ENCODE measurements at regions not wholly inside any gene's neighbourhood (a gene's known extent, or its start where the extent isn't known, plus 50 kb on each side); places are given as distances from the start of the nearest gene placed in this dataset.

DNA sequence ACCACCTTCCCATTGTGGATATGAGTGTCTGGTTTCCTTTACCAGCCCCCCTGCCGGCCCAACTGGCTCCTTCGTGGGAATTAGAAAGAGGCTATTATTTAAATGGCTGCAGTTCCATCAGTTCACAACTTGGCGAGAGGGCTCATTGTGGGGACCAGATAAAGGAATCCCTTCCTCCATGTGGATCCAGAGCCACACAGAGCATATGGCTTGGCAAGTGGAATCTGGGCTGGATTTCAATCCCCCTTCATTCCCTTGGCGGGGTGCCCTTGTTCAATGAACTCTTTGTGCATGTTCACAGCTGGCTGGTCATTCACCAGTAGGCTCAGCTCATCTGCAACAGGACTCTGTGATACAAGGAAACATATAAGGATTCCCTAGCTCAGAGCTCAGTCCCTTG is 140.6 kb downstream of the OPN5 start:
- H3K4me1 ChIP-seq (ENCODE audit: insufficient read depth, low read length) = no peaks in the 10 kb centered on the region
- no peak for DNase-seq (ENCODE audit: low spot score)
- H3K36me3 ChIP-seq (replicated peaks in 1 of 2; ENCODE audit: control insufficient read depth in 1 of 2, insufficient read depth in 2 of 2, low read length in 2 of 2) = peaks cover 5 to 21% of the 10 kb centered on the region in 2 experiments; a peak in 4 of 5 replicates
- WGBS (ENCODE audit: low lambda C conversion rate) = 98% methylated on average over 4 of the region's 4 CpGs
- no peak for FAIRE-seq
- no peak for ATAC-seq
- in situ Hi-C loops (cut with HindIII; ENCODE audit: extremely low pct_ligation_motif_present, low pct_unique_long_range_greater_than_20kb) = no loop called here
- H4K20me1 ChIP-seq (ENCODE audit: insufficient read depth, low read length) = peaks cover 4% of the 10 kb centered on the region; the same call in 1 of the 2 replicates
- H3K9me3 ChIP-seq (ENCODE audit: low read length) = no peaks in the 10 kb centered on the region
- H3K9ac ChIP-seq (ENCODE audit: insufficient read depth, low read depth, low read length) = no peak overlapping the region
- ChIA-PET POLR2A (no interaction called here), CTCF (ENCODE audit: low intra/inter-chr PET ratio, low total read pairs) (no interaction called here)
- H3K79me2 ChIP-seq (ENCODE audit: insufficient read depth, low read length) = no peaks in the 10 kb centered on the region
- H3K4me2 ChIP-seq (ENCODE audit: low read depth, low read length) = no peak overlapping the region
- intact Hi-C loops (cut with micrococcal nuclease; ENCODE audit: unreplicated experiment) = no loop called here
- no peak for TF ChIP-seq NAIF1 (CRISPR knock-in tag; IDR thresholded peaks at IDR 0.05; ENCODE audit: borderline replicate concordance)
- TF ChIP-seq RBM22 (optimal IDR thresholded peaks at IDR 0.05; ENCODE audit: low read length) = peak; percentile 31
- no peak overlapping the region for H3K4me3 ChIP-seq (replicated peaks in 1 of 3; ENCODE audit: insufficient read depth in 1 of 3, low read depth in 2 of 3, low read length in 3 of 3)
- BruUV-seq (replicated peaks) = no TSS peak
- no peak overlapping the region for H3K27ac ChIP-seq (ENCODE audit: extremely low read length, insufficient read depth, low read length)
- H2AFZ ChIP-seq (ENCODE audit: low read length) = no peak overlapping the region
- no peaks in the 10 kb centered on the region for H3K27me3 ChIP-seq (ENCODE audit: control insufficient read depth in 1 of 2, insufficient read depth in 2 of 2, low read length in 2 of 2)

- peaks cover 3 to 21% of the 10 kb centered on the region in 2 experiments; a peak in 3 of 5 replicates for H3K36me3 ChIP-seq (replicated peaks in 1 of 2; ENCODE audit: control insufficient read depth in 1 of 2, insufficient read depth in 2 of 2, low read length in 2 of 2)
- no peaks in the 10 kb centered on the region for H3K27me3 ChIP-seq (ENCODE audit: control insufficient read depth in 1 of 2, insufficient read depth in 2 of 2, low read length in 2 of 2)
- H3K27ac ChIP-seq (ENCODE audit: extremely low read length, insufficient read depth, low read length) = no peak overlapping the region
- POLR2A ChIA-PET = no interaction called here
- no peaks in the 10 kb centered on the region for H3K79me2 ChIP-seq (ENCODE audit: insufficient read depth, low read length)
- WGBS (ENCODE audit: low lambda C conversion rate) = 90% methylated on average over 3 of the region's 3 CpGs
- H3K9ac ChIP-seq (ENCODE audit: insufficient read depth, low read depth, low read length) = no peak overlapping the region
- H2AFZ ChIP-seq (ENCODE audit: low read length) = no peak overlapping the region
- no TSS peak for BruUV-seq (replicated peaks)
- CTCF ChIA-PET (ENCODE audit: low intra/inter-chr PET ratio, low total read pairs) = no interaction called here
- H4K20me1 ChIP-seq (ENCODE audit: insufficient read depth, low read length) = no peaks in the 10 kb centered on the region
- intact Hi-C loops (cut with micrococcal nuclease; ENCODE audit: unreplicated experiment) (no loop called here), in situ Hi-C loops (cut with HindIII; ENCODE audit: extremely low pct_ligation_motif_present, low pct_unique_long_range_greater_than_20kb) (no loop called here)
- H3K9me3 ChIP-seq (ENCODE audit: low read length) = no peaks in the 10 kb centered on the region
- no peak for FAIRE-seq
- H3K4me2 ChIP-seq (ENCODE audit: low read depth, low read length) = no peak overlapping the region
- peak; percentile 74 for ATAC-seq
- no peaks in the 10 kb centered on the region for H3K4me1 ChIP-seq (ENCODE audit: insufficient read depth, low read length)
- no peak overlapping the region for H3K4me3 ChIP-seq (replicated peaks in 1 of 3; ENCODE audit: insufficient read depth in 1 of 3, low read depth in 2 of 3, low read length in 3 of 3)
- DNase-seq (ENCODE audit: low spot score) = no peak
- TF ChIP-seq ZNF333 (CRISPR knock-in tag; IDR thresholded peaks at IDR 0.05; ENCODE audit: borderline replicate concordance) (peak; percentile 99), PRDM15 (CRISPR knock-in tag; IDR thresholded peaks at IDR 0.05) (no peak)
Observed at GRCh38 chr6:47919875-47920274, 138.0 kb downstream of the OPN5 start.
